Activated CD4-positive, alpha-beta T cell treated with anti-CD3 and anti-CD28 coated beads, Interleukin-2, Interleukin-6, amounts not matched to agents 100 ng/mL and 50 ng/mL, durations not matched to agents 16 hours and 8 hours (primary cell): ENCODE measurements at regions not wholly inside any gene's neighbourhood (a gene's known extent, or its start where the extent isn't known, plus 50 kb on each side); places are given as distances from the start of the nearest gene placed in this dataset.

Source experiments
- DNase-seq: peaks from one replicate; pipeline ENCODE4 v3.0.0-alpha.2; 2020

DNA sequence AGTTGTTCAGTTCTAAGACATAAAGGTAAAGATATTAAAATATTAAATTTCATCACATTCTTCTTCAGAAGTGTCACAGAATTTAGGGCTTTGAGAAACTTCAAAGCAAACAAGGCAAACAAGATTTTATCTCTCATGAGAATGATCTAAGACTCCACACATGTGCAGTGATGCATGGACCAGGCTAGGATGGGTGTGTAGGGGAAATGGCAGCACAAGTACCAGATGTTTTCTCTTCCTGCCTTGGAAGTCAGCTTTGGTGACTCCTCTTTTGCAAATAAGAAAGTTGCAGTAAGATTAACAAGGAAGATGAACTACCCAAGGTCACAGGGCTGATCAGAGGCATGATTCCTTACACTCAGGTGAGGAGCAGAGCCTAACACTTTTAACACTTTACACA lies 163.8 kb upstream of the LMNTD1 start:
- DNase-seq: no peak

- DNase-seq: no peak
Observed at GRCh38 chr12:25717552-25717951, 164.5 kb upstream of the LMNTD1 start.

DNA sequence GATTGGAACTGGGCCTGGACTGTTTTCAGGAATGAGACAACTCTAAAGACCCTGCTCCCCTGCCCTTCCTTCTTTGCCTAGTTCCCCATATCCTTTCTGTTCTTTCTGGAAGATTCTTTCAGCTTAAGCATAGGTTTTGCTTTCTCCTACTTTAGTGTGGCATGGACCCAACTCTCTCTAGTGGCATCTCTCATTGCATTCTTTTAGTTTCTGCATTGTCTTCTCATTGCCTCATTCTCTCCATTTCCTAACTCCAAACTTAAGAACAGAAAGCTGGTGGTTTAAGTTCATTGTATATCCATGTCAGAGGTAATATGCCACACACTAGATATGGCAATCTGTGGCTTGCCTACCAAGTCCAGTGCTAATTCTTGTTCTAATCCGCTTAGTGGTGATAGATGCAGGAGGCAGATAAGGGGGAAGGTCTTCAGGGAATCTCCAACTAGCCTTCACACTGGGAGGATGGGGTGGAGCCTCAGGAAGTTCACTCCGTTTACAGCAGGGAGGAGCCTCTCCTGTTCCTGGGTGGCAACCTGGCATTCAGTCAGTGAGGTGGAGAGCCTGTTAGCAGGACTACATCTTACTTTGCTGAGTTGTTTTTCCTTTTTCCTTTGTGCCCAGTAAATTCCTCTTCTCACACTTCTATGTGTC lies 165.1 kb upstream of the LMNTD1 start:
- DNase-seq: no peak

GRCh38 chr12:25719505-25719904 lies 166.4 kb upstream of the LMNTD1 start:
- DNase-seq: no peak

DNA sequence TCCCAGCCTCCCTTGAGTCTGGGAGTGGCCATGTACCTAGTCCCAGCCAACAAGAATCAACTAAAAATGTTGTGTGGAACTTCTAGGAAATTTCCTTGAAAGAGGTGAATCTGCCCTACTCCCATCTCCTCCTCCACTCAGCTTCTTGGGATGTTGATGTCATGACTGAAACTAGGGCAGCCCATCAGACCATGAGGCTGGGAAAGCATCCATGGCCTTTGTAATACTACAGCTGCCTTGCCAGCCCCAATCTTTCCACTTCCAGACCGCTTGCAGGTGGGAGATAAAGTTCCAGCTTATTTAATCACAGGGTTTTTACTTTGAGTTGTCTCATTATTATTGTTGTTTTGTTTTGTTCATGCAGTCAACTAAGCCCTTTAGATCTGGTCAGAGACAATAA lies 170.3 kb upstream of the LMNTD1 start:
- no peak for DNase-seq

DNA sequence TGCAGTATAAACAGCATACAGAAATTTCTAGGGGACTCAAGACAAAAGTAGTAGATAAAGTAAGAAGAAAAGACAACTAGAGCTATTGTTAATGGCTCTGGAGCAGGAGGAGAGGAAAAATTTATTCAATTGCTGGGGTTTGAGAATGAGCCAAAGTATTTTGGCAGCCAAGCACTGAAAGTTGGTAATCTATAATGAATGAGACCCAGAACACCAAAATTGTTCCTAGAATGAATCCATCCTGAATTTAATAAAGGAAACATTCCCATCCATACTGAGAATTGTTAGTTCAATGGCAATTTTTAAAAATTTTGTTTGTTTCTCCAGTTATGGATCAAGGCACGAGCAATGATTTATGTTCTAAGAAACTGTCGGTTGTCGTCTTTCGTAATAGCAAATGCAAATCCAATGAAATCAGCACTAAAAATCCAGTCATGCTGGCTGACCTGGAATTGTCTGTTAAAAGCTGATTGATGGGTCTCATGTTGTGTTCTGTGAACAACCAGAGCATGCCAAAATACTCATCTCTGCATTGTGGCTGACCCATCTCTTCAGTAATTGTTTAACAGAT lies 170.9 kb upstream of the LMNTD1 start:
- DNase-seq: no peak

GRCh38 chr12:25725470-25725869 lies 172.4 kb upstream of the LMNTD1 start:
- no peak for DNase-seq

DNA sequence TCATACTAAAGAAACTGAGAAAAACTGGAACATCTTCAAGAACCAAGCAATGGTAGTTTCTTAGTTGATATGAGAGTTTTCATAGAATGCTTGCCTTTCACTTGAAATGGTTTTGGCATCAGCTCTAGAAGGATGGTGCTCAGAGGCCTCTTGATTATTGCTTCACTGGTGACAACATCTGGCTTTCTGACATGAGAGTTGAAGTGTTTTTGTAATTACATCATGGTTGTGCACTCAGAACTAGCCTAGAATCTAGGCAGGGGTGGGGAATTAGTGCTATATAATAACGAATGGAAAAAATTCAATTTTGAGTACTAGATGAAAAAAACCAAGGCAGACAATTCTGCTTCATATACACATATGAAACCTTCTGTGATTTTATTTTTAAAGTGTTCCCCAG lies 172.8 kb upstream of the LMNTD1 start:
- no peak for DNase-seq

- no peak for DNase-seq
Observed at GRCh38 chr12:25728056-25728595, 175.0 kb upstream of the LMNTD1 start.

DNA sequence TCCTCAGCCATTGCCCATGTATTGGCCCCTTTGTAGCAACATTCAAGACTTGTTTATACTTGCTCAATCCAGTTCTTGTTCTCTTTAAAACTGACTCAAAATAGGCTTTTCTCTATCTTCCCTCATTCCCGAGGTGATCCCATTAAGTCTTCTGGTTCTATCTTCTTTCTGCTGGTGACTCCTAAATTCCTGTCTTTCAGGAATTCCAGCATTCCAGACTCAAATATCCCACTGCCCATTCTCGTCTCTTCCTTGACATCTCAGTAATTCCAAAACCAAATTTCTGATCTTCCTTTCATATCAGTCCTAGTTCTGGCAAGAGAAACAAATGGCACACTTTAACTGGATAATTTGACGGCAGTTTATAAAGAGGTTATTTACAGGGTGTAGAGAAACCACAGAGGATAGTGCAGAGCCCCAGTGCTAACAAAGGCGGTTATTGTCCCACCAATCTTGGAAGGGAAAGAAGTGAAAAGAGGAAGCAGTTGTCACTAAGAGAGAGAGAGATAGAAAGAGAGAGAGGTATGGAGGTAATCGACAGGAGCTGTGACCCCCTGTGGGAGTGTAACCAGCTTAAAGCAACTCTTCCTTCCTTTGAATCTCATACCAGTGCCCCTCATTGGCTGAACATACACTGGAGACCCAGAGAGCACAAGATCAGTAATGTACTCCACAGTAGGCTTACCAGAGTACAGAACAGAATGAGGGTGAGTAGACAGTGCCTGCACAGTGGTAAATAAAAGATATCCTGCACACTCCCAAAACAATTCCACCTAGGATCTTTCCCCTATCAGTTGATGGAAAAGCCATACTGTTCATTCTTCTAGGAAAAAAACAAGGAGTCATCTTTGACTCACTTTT lies 177.6 kb upstream of the LMNTD1 start:
- DNase-seq: no peak

GRCh38 chr12:25733541-25733940 lies 180.5 kb upstream of the LMNTD1 start:
- no peak for DNase-seq

DNA sequence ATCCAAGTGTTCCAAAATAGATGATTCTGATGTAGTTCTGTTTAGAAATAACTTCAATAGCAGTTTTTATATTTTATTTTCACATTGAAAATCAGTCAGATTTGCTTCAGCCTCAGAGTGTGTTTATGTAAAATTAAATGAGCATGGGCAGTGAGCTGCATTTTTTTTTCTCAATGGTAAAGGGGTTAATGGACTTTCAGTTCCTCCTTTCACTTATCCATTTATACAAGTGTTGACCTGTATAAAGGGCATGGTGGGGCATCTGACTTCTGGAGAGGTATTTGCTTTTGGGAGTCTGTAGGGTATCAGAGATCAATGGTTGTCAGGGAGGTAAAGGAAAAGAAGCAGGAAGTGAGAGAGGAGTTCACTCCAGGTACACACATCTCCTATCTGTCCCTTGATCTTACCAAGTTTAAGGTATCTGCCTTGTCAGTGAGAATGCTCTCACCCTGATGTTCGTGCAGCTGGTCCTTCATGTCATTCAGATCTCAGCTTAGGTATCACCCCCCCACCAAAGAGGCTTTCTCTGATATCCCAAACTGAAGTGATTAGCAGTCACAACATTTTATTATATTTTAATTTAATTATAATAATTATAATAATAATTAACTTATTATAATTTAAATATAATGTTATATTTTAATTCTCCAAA lies 181.6 kb upstream of the LMNTD1 start:
- DNase-seq: no peak

DNA sequence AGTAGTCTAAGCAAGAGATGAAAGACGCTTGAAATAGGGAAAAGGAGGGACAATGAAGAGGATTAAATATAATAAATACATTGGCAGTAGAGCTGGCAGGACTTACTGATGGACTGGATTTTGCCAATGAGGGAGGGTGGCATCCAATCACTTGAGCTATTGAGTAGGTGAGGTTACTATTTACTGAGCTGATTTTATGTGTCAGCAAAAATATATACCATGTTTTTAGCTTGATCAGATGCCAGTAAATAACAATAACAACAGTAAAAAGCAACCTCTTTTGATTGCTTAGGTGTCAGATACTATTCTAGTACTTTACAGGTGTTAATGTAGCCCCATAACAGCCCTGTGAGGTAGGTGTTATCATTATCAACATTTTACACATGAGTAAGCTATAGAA lies 187.5 kb upstream of the LMNTD1 start:
- no peak for DNase-seq

DNA sequence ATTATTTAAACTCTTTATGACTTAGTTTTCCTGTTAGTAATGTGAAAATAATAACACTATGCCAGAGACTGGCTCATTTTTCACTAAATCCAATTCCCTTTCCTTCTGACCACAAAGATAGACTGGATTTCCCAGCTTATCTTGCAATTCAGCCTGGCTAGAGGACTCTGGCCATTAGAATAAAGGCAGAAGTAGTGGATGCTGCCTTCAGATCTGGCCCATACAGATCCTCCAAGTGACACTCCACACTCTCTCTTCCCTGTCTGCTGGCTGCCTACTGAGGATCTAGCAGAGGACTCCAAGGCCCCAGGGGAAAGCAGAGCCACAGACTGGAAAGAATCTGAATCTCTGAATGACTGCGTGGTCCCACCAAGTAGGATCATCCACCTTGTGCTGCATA lies 188.8 kb upstream of the LMNTD1 start:
- no peak for DNase-seq

DNA sequence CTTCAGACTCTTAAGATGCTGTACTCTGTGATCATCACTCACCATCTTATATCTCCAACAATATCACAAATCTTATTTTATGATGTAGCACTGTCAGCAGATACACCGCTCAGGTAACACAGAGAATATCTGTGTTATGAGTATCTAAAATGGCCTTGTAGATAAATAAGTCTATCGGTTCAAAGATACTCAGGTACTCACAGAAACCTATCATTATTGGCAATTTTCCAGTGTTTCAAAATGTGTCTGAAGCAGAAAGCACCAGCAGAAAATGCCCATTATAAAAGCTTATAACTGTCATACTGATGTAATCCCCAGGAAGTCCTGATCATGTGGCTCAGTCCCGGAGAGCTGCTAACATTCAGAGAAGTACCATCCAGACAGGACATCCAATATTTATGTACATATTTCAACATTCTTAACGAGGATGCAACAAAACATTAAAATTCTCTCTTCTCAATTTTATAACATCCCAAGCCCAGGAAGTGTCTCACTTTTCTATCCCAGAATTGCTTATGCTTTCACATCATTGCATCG lies 190.7 kb upstream of the LMNTD1 start:
- no peak for DNase-seq

DNA sequence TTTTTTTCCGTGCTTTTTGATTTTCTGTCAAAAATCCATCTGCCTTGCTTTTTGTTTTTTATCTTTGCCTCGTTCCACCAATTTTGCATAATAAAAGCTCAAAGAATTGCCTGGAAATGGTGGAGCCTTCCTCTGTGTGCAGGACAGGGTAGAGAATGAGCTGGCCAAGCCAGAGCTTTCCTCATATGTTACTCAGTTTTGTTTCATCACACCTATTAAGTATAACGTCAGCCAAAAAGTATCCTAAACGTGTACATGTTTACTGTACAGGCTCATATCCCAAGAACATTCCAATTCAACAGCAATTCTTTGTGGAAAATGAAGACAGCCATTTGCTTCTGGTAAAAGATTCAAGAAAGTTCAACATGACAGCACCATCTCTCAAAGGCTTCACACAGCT lies 191.2 kb upstream of the LMNTD1 start:
- no peak for DNase-seq

- no peak for DNase-seq
Observed at GRCh38 chr12:25745281-25745680, 192.2 kb upstream of the LMNTD1 start.

DNA sequence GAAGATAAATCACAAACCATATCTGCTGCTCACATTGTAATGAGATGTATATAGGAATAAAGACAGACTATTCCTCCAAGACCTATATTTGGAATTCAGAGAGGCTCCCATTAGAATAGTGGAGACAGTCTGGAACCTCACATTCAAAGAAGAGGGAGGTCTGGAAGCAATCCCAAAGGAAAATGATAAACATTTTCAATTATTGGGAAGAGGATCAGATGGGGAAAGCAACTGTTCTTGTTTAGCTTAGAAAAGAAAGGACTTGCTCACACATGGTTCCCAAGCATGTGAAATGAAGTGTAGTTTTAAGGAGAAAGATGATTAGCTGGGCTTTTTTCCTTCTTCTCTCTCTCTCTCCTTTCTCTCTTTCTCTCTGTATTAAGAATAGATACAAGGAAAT lies 193.0 kb upstream of the LMNTD1 start:
- no peak for DNase-seq

DNA sequence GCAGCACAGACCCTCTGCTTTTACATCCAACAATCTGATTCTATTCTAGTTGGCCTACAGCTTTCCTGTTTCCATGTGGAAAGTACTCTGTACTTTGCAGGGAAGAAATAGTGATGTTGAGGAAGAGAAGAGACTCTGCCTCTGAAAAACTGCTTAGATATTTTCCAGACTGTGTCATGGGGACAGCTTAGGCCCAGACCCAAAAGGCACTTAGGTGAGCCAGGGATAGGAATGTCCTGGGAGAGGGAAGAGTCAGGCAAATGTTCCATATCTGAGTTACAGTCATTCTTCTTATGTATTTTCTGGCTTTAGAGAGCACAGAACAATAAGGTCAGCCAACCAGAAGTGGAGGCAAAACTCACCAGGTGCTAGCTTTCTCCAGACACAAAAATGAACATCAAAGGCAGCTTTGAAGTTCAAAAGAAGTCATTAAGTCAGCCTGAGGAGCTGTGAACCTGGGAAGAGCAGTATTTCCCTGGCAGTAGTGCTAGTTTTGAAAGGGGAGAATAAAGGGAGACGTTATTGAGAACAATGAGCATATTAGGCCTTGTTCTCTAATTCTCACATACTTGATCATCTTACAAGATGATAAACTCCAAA lies 199.7 kb upstream of the LMNTD1 start:
- DNase-seq: no peak

DNA sequence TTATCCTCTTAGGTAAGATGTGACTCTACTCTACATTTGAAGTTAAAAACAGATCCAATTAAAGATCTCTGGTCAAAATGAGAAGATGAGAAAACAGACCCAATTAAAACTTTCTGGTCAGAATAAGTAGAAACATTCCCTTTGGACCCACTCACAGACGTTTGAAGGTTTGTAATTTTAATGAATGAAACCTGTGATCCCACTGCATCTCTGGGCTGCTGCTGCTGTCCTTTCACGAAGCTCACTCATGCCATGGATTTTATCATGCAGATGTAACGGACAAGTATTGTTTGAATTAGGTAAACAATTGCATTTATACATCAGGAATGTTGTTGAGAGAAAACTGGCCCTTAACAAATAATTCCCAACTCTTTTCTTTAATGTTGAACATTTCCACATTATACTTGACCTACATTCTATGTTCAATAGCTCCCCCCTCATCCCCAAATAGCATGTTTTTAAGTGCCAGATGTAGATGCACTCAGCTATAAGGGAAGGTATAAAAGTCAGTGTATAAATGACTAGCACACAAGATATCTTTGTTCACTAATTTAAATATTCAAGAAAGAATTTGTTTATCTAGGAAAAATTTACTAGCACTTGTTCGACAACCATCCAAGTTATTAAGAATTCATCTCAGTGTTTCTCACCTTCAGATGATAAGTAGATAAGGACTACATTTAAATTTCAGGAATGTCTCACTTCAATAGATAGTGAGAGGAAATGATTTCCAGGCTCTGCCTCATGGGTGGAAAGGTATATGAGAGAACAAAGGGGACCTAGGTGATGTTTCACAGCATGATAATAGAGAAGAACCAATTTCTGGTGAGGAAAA lies 202.3 kb upstream of the LMNTD1 start:
- DNase-seq: no peak

DNA sequence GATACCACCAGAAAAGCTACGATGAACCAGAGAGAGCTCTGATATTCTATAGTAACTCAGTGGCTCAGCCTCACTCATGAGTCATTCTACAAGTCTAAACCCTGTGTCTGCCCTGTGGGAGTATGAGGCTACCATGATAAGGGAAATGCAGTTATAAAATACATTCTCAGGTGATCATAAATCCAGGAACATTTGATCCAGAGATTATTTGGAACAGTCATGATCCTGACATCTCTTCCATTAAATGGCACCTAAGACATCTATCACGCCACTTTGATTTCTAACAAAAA lies 202.6 kb upstream of the RASSF8 start:
- no peak for DNase-seq

- DNase-seq: no peak
Observed at GRCh38 chr12:25757037-25757665, 201.3 kb upstream of the RASSF8 start.
